Transverse colon (tissue), 3 donors: ENCODE measurements at regions not wholly inside any gene's neighbourhood (a gene's known extent, or its start where the extent isn't known, plus 50 kb on each side); places are given as distances from the start of the nearest gene placed in this dataset.

Experiments used
- EP300 ChIP-seq: sonication (generic); formaldehyde crosslinking; IDR thresholded peaks from one replicate; pipeline ENCODE4 v1.6.1; 2017; ENCODE audit warnings: antibody characterized with exemption, low read depth
- POLR2A ChIP-seq: fragments of 450-650 bp; IDR thresholded peaks from one replicate; pipeline ENCODE4 v1.6.1; 2016; ENCODE audit warnings: antibody characterized with exemption, mild to moderate bottlenecking, moderate library complexity
- TF ChIP-seq, protein P1 (sequence below), 5 experiments: fragments of 200-600 bp in 3 of 5; fragments of 450-650 bp in 2 of 5; sonication (generic) in 3 of 5; IDR thresholded peaks; 1 replicate in 2 of 5; 2 replicates in 3 of 5; pipeline ENCODE4 v1.5.1; 2016 to 2017; ENCODE audit warnings: antibody characterized with exemption in 5 of 5, inconsistent platforms in 3 of 5, mild to moderate bottlenecking in 2 of 5, moderate library complexity in 1 of 5

DNA sequence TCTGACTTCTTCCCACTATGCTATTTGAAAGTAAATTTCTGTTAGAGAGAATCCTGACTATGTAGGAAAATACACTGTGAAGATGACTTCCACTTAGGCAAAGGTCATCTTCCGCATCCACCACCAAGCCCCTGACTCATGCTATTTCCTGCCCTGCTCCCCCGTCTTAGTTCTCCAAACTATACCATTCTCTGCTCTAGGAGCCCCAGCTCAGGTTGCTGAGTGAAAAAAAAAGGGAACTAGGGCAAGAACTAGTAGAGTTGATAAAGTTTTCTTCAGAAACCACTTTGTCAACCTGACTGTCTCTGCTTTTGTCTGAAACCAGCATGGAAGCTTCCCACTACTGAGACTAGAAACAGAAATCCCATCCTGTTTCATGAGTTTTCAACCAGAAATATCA, 96.9 kb downstream of the EVX1 start:
- TF ChIP-seq, protein P1, sequence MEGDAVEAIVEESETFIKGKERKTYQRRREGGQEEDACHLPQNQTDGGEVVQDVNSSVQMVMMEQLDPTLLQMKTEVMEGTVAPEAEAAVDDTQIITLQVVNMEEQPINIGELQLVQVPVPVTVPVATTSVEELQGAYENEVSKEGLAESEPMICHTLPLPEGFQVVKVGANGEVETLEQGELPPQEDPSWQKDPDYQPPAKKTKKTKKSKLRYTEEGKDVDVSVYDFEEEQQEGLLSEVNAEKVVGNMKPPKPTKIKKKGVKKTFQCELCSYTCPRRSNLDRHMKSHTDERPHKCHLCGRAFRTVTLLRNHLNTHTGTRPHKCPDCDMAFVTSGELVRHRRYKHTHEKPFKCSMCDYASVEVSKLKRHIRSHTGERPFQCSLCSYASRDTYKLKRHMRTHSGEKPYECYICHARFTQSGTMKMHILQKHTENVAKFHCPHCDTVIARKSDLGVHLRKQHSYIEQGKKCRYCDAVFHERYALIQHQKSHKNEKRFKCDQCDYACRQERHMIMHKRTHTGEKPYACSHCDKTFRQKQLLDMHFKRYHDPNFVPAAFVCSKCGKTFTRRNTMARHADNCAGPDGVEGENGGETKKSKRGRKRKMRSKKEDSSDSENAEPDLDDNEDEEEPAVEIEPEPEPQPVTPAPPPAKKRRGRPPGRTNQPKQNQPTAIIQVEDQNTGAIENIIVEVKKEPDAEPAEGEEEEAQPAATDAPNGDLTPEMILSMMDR (IDR thresholded peaks at IDR 0.05) = no peak
- TF ChIP-seq POLR2A (no peak), EP300 (no peak)
